ENCODE measurements at regions not wholly inside any gene's neighbourhood (a gene's known extent, or its start where the extent isn't known, plus 50 kb on each side); places are given as distances from the start of the nearest gene placed in this dataset.

DNA sequence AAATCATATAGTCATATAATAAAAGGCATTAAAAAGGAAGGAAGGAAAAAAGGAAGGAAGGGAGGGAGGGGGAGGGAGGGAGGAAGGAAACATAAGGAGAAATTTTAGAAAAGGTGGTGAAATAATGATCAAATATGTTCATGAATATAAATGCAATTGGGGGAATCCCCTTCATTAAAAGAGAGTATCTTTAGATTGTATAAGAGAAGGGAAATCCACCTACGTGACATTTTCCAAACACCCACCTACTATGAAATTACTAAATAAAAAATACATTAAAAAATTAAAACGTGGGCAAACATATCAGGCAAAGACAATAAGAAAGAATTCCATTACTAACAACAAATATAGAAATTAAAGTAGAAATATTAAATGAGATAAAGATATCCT lies 203.4 kb upstream of the PARD3B start:
- DNase-seq, result no peak
- Mint-ChIP-seq H3K27ac (no peak overlapping the region), H3K4me3 (no peak overlapping the region), H3K27me3 (peaks cover 11% of the 10 kb centered on the region), H3K4me1 (no peaks in the 10 kb centered on the region), H3K9me3 (ENCODE audit: insufficient read depth) (no peaks in the 10 kb centered on the region)
- no CpG with 5 or more reads among the region's 2 CpGs for WGBS (ENCODE audit: insufficient coverage)
- no peak overlapping the region for H3K9ac ChIP-seq (ENCODE audit: low read length)
- H3K9me3 ChIP-seq (ENCODE audit: control extremely low read depth in 1 of 3, control insufficient read depth in 2 of 3, insufficient read depth in 1 of 3, low read length in 2 of 3), result no peaks in the 10 kb centered on the region
- H3K79me2 ChIP-seq (ENCODE audit: control insufficient read depth, insufficient read depth, low read length), result no peaks in the 10 kb centered on the region
- CTCF ChIA-PET, result no interaction called here
- no peak overlapping the region for H2AFZ ChIP-seq (ENCODE audit: insufficient read depth, low read depth, low read length, poor library complexity, severe bottlenecking)
- H3K36me3 ChIP-seq (replicated peaks in 1 of 2; ENCODE audit: control extremely low read depth in 1 of 2, control insufficient read depth in 1 of 2, extremely low read depth in 1 of 2, insufficient read depth in 2 of 2, low read length in 1 of 2), result no peaks in the 10 kb centered on the region
- intact Hi-C loops (cut with micrococcal nuclease), result no loop called here
- H3K27ac ChIP-seq (ENCODE audit: low read length in 2 of 2), result no peak overlapping the region
- H3K4me1 ChIP-seq (ENCODE audit: control insufficient read depth in 2 of 2, insufficient read depth in 2 of 2, low read length in 2 of 2), result no peaks in the 10 kb centered on the region
- H3K4me3 ChIP-seq (ENCODE audit: control extremely low read depth in 1 of 5, extremely low read depth in 1 of 5, insufficient read depth in 1 of 5, low read depth in 2 of 5, low read length in 4 of 5), result no peak overlapping the region
- peaks cover 0 to 3% (median 0%) of the 10 kb centered on the region in 4 experiments for H3K27me3 ChIP-seq (replicated peaks in 1 of 4; ENCODE audit: control extremely low read depth in 1 of 4, control insufficient read depth in 3 of 4, insufficient read depth in 4 of 4, low read length in 3 of 4)
- no peak overlapping the region for H3K4me2 ChIP-seq (replicated peaks; ENCODE audit: low read depth, low read length, poor library complexity, severe bottlenecking)
- H4K20me1 ChIP-seq (ENCODE audit: control insufficient read depth, insufficient read depth, low read length, poor library complexity, severe bottlenecking), result no peaks in the 10 kb centered on the region
- TF ChIP-seq, protein P1, sequence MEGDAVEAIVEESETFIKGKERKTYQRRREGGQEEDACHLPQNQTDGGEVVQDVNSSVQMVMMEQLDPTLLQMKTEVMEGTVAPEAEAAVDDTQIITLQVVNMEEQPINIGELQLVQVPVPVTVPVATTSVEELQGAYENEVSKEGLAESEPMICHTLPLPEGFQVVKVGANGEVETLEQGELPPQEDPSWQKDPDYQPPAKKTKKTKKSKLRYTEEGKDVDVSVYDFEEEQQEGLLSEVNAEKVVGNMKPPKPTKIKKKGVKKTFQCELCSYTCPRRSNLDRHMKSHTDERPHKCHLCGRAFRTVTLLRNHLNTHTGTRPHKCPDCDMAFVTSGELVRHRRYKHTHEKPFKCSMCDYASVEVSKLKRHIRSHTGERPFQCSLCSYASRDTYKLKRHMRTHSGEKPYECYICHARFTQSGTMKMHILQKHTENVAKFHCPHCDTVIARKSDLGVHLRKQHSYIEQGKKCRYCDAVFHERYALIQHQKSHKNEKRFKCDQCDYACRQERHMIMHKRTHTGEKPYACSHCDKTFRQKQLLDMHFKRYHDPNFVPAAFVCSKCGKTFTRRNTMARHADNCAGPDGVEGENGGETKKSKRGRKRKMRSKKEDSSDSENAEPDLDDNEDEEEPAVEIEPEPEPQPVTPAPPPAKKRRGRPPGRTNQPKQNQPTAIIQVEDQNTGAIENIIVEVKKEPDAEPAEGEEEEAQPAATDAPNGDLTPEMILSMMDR (IDR thresholded peaks at IDR 0.05), result no peak
- TF ChIP-seq EZH2 (IDR thresholded peaks at IDR 0.05; ENCODE audit: borderline replicate concordance, insufficient read depth, low read depth, low read length, poor library complexity, severe bottlenecking), result no peak
- ATAC-seq (ENCODE audit: low read depth), result no peak
- POLR2A ChIA-PET, result no interaction called here

DNA sequence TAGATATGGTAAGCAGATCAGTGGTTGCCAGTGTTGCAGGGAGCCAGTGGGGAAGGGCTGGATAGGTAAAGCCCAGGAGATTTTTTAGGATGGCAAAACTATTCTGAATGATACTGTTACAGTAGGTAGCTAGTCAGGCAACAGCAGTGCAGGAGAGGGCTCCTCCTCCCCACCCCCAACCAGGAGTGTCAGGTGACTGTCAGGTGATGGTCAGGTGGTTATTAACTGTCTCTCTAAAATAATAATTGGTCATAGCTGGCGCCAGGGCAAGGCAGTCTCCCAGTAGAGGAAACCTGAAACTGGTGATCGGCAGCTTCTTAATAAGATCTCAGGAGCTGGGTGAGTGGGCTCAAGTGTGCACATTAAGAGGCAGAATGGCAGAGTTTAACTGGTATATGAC lies 201.6 kb upstream of the PARD3B start:
- POLR2A ChIA-PET, result no interaction called here
- TF ChIP-seq EZH2 (IDR thresholded peaks at IDR 0.05; ENCODE audit: borderline replicate concordance, insufficient read depth, low read depth, low read length, poor library complexity, severe bottlenecking), result no peak
- TF ChIP-seq, protein P1 (IDR thresholded peaks at IDR 0.05), result no peak

More for the DNA sequence above, 201.6 kb upstream of the PARD3B start:
- Histone ChIP-seq H3K4me1 (ENCODE audit: control insufficient read depth in 2 of 2, insufficient read depth in 2 of 2, low read length in 2 of 2) (no peaks in the 10 kb centered on the region), H3K4me3 (ENCODE audit: control extremely low read depth in 1 of 5, extremely low read depth in 1 of 5, insufficient read depth in 1 of 5, low read depth in 2 of 5, low read length in 4 of 5) (no peak overlapping the region), H3K4me2 (replicated peaks; ENCODE audit: low read depth, low read length, poor library complexity, severe bottlenecking) (no peak overlapping the region), H3K79me2 (ENCODE audit: control insufficient read depth, insufficient read depth, low read length) (no peaks in the 10 kb centered on the region), H3K36me3 (replicated peaks in 1 of 2; ENCODE audit: control extremely low read depth in 1 of 2, control insufficient read depth in 1 of 2, extremely low read depth in 1 of 2, insufficient read depth in 2 of 2, low read length in 1 of 2) (no peaks in the 10 kb centered on the region), H2AFZ (ENCODE audit: insufficient read depth, low read depth, low read length, poor library complexity, severe bottlenecking) (no peak overlapping the region), H3K27ac (ENCODE audit: low read length in 2 of 2) (no peak overlapping the region), H4K20me1 (ENCODE audit: control insufficient read depth, insufficient read depth, low read length, poor library complexity, severe bottlenecking) (no peaks in the 10 kb centered on the region), H3K27me3 (replicated peaks in 1 of 4; ENCODE audit: control extremely low read depth in 1 of 4, control insufficient read depth in 3 of 4, insufficient read depth in 4 of 4, low read length in 3 of 4) (no peaks in the 10 kb centered on the region), H3K9me3 (ENCODE audit: control extremely low read depth in 1 of 3, control insufficient read depth in 2 of 3, insufficient read depth in 1 of 3, low read length in 2 of 3) (no peaks in the 10 kb centered on the region), H3K9ac (ENCODE audit: low read length) (no peak overlapping the region)
- H3K27ac Mint-ChIP-seq, result no peak overlapping the region
- no peaks in the 10 kb centered on the region for H3K9me3 Mint-ChIP-seq (ENCODE audit: insufficient read depth)
- no peak for ATAC-seq (ENCODE audit: low read depth)
- WGBS (ENCODE audit: insufficient coverage), result 93% methylated on average over 2 of the region's 2 CpGs
- H3K27me3 Mint-ChIP-seq, result no peaks in the 10 kb centered on the region
- no peaks in the 10 kb centered on the region for H3K4me1 Mint-ChIP-seq
- no peak for DNase-seq
- intact Hi-C loops (cut with micrococcal nuclease), result no loop called here
- CTCF ChIA-PET, result no interaction called here
- H3K4me3 Mint-ChIP-seq, result no peak overlapping the region
